ENCODE measurements at regions not wholly inside any gene's neighbourhood (a gene's known extent, or its start where the extent isn't known, plus 50 kb on each side); places are given as distances from the start of the nearest gene placed in this dataset.
A peak's percentile ranks its signal among the peaks of the same experiment; 100 is the strongest.

GRCh38 chr7:157467496-157468212, 130.8 kb downstream of the DNAJB6 start:
- peaks cover 7% of the 10 kb centered on the region for H3K27me3 Mint-ChIP-seq
- intact Hi-C loops (cut with micrococcal nuclease) = no loop called here
- no peak for DNase-seq
- H3K27ac Mint-ChIP-seq = no peak overlapping the region
- H3K36me3 Mint-ChIP-seq (ENCODE audit: low read depth) = peaks cover 2% of the 10 kb centered on the region
- peaks cover under 1% of the 10 kb centered on the region for H3K9me3 Mint-ChIP-seq
- peaks cover 18% of the 10 kb centered on the region for H3K4me1 Mint-ChIP-seq
- no peak overlapping the region for H3K4me3 Mint-ChIP-seq

DNA sequence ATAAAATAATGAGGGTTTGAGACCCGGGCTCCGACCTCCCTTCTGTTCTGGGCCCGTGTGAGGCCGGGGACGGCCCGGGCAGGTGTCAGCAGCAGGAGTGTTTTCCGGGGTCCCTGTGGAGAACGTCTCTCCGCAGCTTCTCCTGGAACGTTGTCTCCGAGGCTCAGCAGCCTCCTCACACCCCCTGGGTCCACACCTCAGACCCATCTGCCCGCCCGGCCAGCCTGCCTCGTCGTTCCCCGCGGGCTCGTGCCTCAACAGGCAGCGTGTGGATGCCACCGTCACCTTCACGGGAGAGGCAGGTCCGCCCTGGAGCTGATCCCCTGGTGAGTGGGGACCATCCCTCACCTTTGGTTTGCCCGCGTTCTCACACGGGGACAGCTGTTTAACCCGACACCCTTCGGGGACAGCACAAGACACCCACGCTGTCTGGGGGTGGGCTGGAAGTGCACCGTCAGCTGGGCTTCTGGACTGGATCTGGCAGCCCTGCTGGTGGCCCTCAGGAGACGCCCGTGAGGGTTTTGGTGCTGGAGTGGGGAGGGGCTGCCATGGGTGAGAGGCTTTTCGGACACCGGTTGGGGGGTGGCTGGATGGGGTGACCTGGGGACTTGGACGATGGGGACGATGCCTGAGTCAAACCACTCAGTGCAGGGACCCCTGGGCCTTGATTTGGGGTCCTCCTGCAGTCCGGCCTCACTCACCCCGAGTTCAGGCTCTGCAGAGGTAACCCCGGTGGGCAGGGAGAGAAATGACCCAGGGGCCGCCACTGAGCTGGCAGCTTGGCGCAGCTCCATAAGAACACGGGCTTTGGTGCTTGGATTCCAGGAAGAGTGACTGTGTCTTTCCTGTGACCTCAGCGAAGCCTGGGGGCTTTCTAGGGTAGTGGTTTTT, 131.7 kb downstream of the DNAJB6 start:
- no peak overlapping the region for H3K27ac Mint-ChIP-seq
- H3K36me3 Mint-ChIP-seq (ENCODE audit: low read depth) = peaks cover 8% of the 10 kb centered on the region
- DNase-seq = no peak
- H3K9me3 Mint-ChIP-seq = peaks cover 8% of the 10 kb centered on the region
- peaks cover 22% of the 10 kb centered on the region for H3K4me1 Mint-ChIP-seq
- H3K4me3 Mint-ChIP-seq = no peak overlapping the region
- intact Hi-C loops (cut with micrococcal nuclease) = no loop called here
- H3K27me3 Mint-ChIP-seq = peaks cover 7% of the 10 kb centered on the region

DNA sequence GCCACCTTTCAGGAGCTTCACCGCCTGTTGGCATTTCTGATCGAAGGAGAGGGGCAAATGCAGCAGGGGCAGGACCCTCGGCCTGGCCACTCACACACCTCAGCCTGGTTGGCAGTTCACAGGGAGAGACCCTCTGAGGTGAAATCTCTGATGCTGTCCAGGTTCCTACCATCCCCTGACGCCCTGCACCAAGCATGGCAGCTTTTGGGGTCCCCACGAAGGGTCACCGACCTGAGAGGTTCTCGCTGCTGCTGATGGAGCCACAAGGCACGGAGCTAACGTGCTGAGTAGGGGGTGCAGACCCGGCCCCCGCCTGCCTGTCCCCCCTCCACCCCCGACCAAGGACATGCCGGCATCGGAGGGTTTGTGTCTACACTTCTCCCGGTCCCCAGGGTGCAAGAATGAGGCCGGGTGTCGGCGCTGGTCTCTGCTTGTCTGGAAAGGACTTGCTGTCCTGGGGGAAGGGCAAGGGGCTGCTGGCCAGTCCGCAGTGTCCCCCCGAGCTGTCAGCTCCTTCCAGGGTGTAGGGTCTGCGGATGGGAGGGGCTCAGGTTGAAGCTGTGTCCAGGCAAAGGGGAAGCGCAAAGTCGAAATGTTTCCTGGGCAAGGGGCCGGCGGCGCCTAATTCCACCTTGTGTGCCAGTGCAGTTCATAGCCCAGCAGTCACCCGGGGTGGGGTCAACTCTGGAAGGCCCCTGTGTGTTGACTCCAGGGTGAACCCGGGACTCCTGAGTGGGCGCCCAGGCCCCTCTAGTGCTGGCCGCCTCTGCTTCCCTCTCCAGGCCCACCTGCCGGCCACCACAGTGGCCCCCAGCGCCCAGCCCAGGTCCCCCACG, 132.6 kb downstream of the DNAJB6 start:
- peak; percentile 48 for DNase-seq
- Mint-ChIP-seq H3K27me3 (peaks cover 7% of the 10 kb centered on the region), H3K36me3 (ENCODE audit: low read depth) (peaks cover 12% of the 10 kb centered on the region), H3K4me3 (no peak overlapping the region), H3K4me1 (peaks cover 22% of the 10 kb centered on the region), H3K27ac (no peak overlapping the region), H3K9me3 (peaks cover 8% of the 10 kb centered on the region)
- intact Hi-C loops (cut with micrococcal nuclease) = no loop called here

DNA sequence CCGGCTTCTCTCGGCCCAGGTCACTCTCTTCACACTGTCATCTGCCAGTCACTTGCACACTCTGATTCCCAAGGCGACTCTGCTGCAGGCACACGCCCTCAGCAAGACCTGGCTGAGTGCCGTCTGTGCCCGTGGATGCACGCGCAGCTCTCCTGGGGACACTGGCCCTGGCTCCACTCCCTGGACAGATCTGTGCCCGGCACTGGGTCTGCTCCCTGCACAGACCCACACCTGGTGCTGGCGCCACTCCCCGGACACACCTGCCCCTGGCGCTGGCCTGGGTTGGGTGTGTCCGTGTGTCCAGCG, 133.2 kb downstream of the DNAJB6 start:
- Mint-ChIP-seq H3K9me3 (peaks cover 13% of the 10 kb centered on the region), H3K4me1 (peaks cover 22% of the 10 kb centered on the region), H3K27me3 (peaks cover 5% of the 10 kb centered on the region), H3K27ac (no peak overlapping the region), H3K36me3 (ENCODE audit: low read depth) (peaks cover 16% of the 10 kb centered on the region), H3K4me3 (no peak overlapping the region)
- intact Hi-C loops (cut with micrococcal nuclease) = no loop called here
- no peak for DNase-seq

GRCh38 chr7:157470701-157471131, 133.9 kb downstream of the DNAJB6 start:
- Mint-ChIP-seq H3K9me3 (peaks cover 16% of the 10 kb centered on the region), H3K4me1 (peaks cover 22% of the 10 kb centered on the region), H3K4me3 (peak overlapping the region; percentile 64), H3K27ac (peak overlapping the region; percentile 60), H3K27me3 (peaks cover 3% of the 10 kb centered on the region), H3K36me3 (ENCODE audit: low read depth) (peaks cover 19% of the 10 kb centered on the region)
- no peak for DNase-seq
- intact Hi-C loops (cut with micrococcal nuclease) = no loop called here

- Mint-ChIP-seq H3K9me3 (peaks cover 16% of the 10 kb centered on the region), H3K36me3 (ENCODE audit: low read depth) (peaks cover 19% of the 10 kb centered on the region), H3K4me3 (peak overlapping the region; percentile 64), H3K4me1 (peaks cover 25% of the 10 kb centered on the region), H3K27me3 (peaks cover under 1% of the 10 kb centered on the region), H3K27ac (peak overlapping the region; percentile 79)
- intact Hi-C loops (cut with micrococcal nuclease) = no loop called here
- peak; percentile 84 for DNase-seq
Measured at GRCh38 chr7:157471259-157472125, 134.7 kb downstream of the DNAJB6 start.

GRCh38 chr7:157472311-157473050, 135.7 kb downstream of the DNAJB6 start:
- intact Hi-C loops (cut with micrococcal nuclease) = no loop called here
- peaks cover 28% of the 10 kb centered on the region for H3K4me1 Mint-ChIP-seq
- H3K27me3 Mint-ChIP-seq = no peaks in the 10 kb centered on the region
- peaks cover 19% of the 10 kb centered on the region for H3K36me3 Mint-ChIP-seq (ENCODE audit: low read depth)
- H3K4me3 Mint-ChIP-seq = no peak overlapping the region
- H3K9me3 Mint-ChIP-seq = peaks cover 16% of the 10 kb centered on the region
- peak; percentile 54 for DNase-seq
- H3K27ac Mint-ChIP-seq = peak overlapping the region; percentile 41

GRCh38 chr7:157473051-157473569, 136.3 kb downstream of the DNAJB6 start:
- intact Hi-C loops (cut with micrococcal nuclease) = no loop called here
- Mint-ChIP-seq H3K27ac (peak overlapping the region; percentile 41), H3K36me3 (ENCODE audit: low read depth) (peaks cover 21% of the 10 kb centered on the region), H3K4me3 (no peak overlapping the region), H3K9me3 (peaks cover 16% of the 10 kb centered on the region), H3K4me1 (peaks cover 31% of the 10 kb centered on the region), H3K27me3 (no peaks in the 10 kb centered on the region)
- DNase-seq = no peak

DNA sequence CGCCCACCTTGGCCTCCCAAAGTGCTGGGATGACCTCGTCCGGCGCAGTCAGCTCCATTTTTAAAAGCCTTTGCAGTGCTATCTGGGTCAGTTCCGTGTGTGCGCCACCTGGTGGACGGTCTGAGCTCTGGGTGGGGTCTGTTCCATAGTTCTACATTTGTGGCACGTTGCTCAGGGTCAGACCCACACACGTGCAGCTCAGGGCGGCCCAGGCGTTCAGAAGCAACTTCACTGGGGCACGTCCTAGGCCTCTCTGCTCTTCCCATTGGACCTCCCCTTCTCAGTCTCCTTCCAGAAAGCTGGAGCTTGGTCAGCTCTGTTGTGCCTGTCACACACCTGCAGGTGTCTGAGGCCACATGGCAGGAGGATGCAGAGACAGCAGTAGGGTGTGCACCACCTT, 137.9 kb downstream of the DNAJB6 start:
- no peak overlapping the region for H3K27ac Mint-ChIP-seq
- DNase-seq = no peak
- intact Hi-C loops (cut with micrococcal nuclease) = no loop called here

DNA sequence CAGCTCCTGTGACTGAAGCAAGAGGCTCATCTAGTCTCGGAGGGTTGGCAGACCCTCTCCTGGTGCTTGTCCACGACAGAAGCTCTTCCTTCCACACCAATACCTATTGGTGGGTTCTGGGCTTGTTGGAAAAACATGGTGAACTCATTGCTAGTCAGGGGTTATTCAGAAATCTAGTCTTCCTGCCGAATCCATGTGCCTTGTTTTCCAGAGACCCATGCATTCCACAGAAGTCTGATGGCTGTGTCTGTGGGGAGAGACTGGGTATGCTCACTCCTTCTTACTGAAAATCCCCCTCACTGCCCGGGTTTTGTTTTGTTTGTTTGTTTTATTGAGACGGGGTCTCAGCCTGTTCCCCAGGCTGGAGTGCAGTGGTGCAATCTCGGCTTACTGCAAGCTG, 138.3 kb downstream of the DNAJB6 start:
- H3K4me1 Mint-ChIP-seq = peaks cover 42% of the 10 kb centered on the region
- no peak overlapping the region for H3K4me3 Mint-ChIP-seq
- H3K27me3 Mint-ChIP-seq = no peaks in the 10 kb centered on the region
- H3K9me3 Mint-ChIP-seq = peaks cover 16% of the 10 kb centered on the region
- peaks cover 21% of the 10 kb centered on the region for H3K36me3 Mint-ChIP-seq (ENCODE audit: low read depth)
- intact Hi-C loops (cut with micrococcal nuclease) = no loop called here
- DNase-seq = no peak
- no peak overlapping the region for H3K27ac Mint-ChIP-seq

More for the DNA sequence above, 137.9 kb downstream of the DNAJB6 start:
- H3K9me3 Mint-ChIP-seq = peaks cover 16% of the 10 kb centered on the region
- H3K27me3 Mint-ChIP-seq = no peaks in the 10 kb centered on the region
- peaks cover 42% of the 10 kb centered on the region for H3K4me1 Mint-ChIP-seq
- no peak overlapping the region for H3K4me3 Mint-ChIP-seq
- peaks cover 21% of the 10 kb centered on the region for H3K36me3 Mint-ChIP-seq (ENCODE audit: low read depth)

DNA sequence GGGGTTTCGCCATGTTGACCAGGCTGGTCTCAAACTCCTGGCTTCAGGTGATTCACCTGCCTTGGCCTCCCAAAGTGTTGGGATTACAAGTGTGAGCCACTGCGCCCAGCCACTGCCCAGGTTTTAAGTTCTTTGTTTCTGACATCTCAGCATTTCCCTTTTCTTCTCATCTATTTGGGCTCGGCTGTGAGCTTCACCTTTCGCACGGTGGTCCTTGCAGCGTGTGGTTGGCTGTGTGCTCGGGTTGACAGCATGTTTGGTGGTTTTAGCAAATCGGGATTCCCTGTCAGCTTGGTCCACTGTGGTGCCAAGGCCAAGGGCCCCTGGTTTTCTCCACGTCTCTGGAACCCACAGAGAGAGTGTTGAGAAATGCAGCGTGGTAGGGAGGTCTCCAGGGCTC, 138.8 kb downstream of the DNAJB6 start:
- DNase-seq = no peak
- peaks cover 16% of the 10 kb centered on the region for H3K9me3 Mint-ChIP-seq
- intact Hi-C loops (cut with micrococcal nuclease) = no loop called here
- no peak overlapping the region for H3K27ac Mint-ChIP-seq
- H3K36me3 Mint-ChIP-seq (ENCODE audit: low read depth) = peaks cover 21% of the 10 kb centered on the region
- H3K27me3 Mint-ChIP-seq = no peaks in the 10 kb centered on the region
- H3K4me1 Mint-ChIP-seq = peaks cover 41% of the 10 kb centered on the region
- no peak overlapping the region for H3K4me3 Mint-ChIP-seq

- H3K4me3 Mint-ChIP-seq = no peak overlapping the region
- peak overlapping the region; percentile 51 for H3K27ac Mint-ChIP-seq
- DNase-seq = no peak
- peaks cover 35% of the 10 kb centered on the region for H3K4me1 Mint-ChIP-seq
- peaks cover 21% of the 10 kb centered on the region for H3K36me3 Mint-ChIP-seq (ENCODE audit: low read depth)
- intact Hi-C loops (cut with micrococcal nuclease) = no loop called here
- peaks cover 16% of the 10 kb centered on the region for H3K9me3 Mint-ChIP-seq
- no peaks in the 10 kb centered on the region for H3K27me3 Mint-ChIP-seq
Measured at GRCh38 chr7:157476201-157476600, 139.4 kb downstream of the DNAJB6 start.

Data from activated CD4-positive, alpha-beta T cell treated with anti-CD3 and anti-CD28 coated beads, Interleukin-2, amount 10 ng/mL, durations not matched to agents 24 days and 14 days (primary cell).